GM04504 (cell line): ENCODE measurements at regions not wholly inside any gene's neighbourhood (a gene's known extent, or its start where the extent isn't known, plus 50 kb on each side); places are given as distances from the start of the nearest gene placed in this dataset.

Source experiments
- DNase-seq: peaks from one replicate; pipeline ENCODE4 v3.0.0-alpha.2; 2012; ENCODE audit warnings: low read depth

- DNase-seq = no peak
Observed at GRCh38 chr2:67838205-67838604, 224.6 kb downstream of the C1D start.

- DNase-seq = no peak
Observed at GRCh38 chr2:67839242-67839641, 223.6 kb downstream of the C1D start.

GRCh38 chr2:67839668-67840067, 223.1 kb downstream of the C1D start:
- DNase-seq = no peak

GRCh38 chr2:67840460-67841068, 222.2 kb downstream of the C1D start:
- peak; percentile 36 for DNase-seq

- no peak for DNase-seq
Observed at GRCh38 chr2:67841711-67842110, 221.1 kb downstream of the C1D start.

GRCh38 chr2:67842375-67842959, 220.3 kb downstream of the C1D start:
- DNase-seq = no peak

GRCh38 chr2:67844024-67844540, 218.7 kb downstream of the C1D start:
- no peak for DNase-seq

- no peak for DNase-seq
Observed at GRCh38 chr2:67845621-67846369, 217.0 kb downstream of the C1D start.

GRCh38 chr2:67846370-67847070, 216.3 kb downstream of the C1D start:
- peak; percentile 66 for DNase-seq

GRCh38 chr2:67848551-67849285, 214.1 kb downstream of the C1D start:
- no peak for DNase-seq

- DNase-seq = no peak
Observed at GRCh38 chr2:67851016-67851415, 211.8 kb downstream of the C1D start.

- DNase-seq = no peak
Observed at GRCh38 chr2:67851956-67852824, 210.6 kb downstream of the C1D start.

GRCh38 chr2:67854103-67854743, 208.6 kb downstream of the C1D start:
- DNase-seq = no peak

- no peak for DNase-seq
Observed at GRCh38 chr2:67854798-67855197, 208.0 kb downstream of the C1D start.

- no peak for DNase-seq
Observed at GRCh38 chr2:67856866-67857265, 205.9 kb downstream of the C1D start.

- DNase-seq = no peak
Observed at GRCh38 chr2:67857836-67858235, 205.0 kb downstream of the C1D start.

GRCh38 chr2:67858886-67859285, 203.9 kb downstream of the C1D start:
- DNase-seq = no peak

- no peak for DNase-seq
Observed at GRCh38 chr2:67865917-67866316, 196.9 kb downstream of the C1D start.

- no peak for DNase-seq
Observed at GRCh38 chr2:67867735-67868134, 195.1 kb downstream of the C1D start.

- DNase-seq = peak; percentile 79
Observed at GRCh38 chr2:67871686-67872412, 191.0 kb downstream of the C1D start.
